Hepatocyte (in vitro differentiated cells): ENCODE measurements at regions not wholly inside any gene's neighbourhood (a gene's known extent, or its start where the extent isn't known, plus 50 kb on each side); places are given as distances from the start of the nearest gene placed in this dataset.

ENCODE experiments used
- EZH2 ChIP-seq: fragments of 200-600 bp; sonication (generic); IDR thresholded peaks from 2 replicates; pipeline ENCODE4 v1.6.1; 2016; ENCODE audit warnings: antibody characterized with exemption, mild to moderate bottlenecking, borderline replicate concordance
- EZH2phosphoT487 ChIP-seq: fragments of 200-600 bp; sonication (generic); IDR thresholded peaks from one replicate; pipeline ENCODE4 v1.6.1; 2018; ENCODE audit warnings: antibody characterized with exemption, mild to moderate bottlenecking, low read depth, moderate library complexity; ENCODE audit not compliant: unreplicated experiment, severe bottlenecking
- TF ChIP-seq, protein P1 (sequence below): fragments of 200-600 bp; sonication (generic); IDR thresholded peaks from 2 replicates; pipeline ENCODE4 v1.5.1; 2016; ENCODE audit warnings: antibody characterized with exemption, mild to moderate bottlenecking; ENCODE audit not compliant: poor library complexity

- TF ChIP-seq, protein P1, sequence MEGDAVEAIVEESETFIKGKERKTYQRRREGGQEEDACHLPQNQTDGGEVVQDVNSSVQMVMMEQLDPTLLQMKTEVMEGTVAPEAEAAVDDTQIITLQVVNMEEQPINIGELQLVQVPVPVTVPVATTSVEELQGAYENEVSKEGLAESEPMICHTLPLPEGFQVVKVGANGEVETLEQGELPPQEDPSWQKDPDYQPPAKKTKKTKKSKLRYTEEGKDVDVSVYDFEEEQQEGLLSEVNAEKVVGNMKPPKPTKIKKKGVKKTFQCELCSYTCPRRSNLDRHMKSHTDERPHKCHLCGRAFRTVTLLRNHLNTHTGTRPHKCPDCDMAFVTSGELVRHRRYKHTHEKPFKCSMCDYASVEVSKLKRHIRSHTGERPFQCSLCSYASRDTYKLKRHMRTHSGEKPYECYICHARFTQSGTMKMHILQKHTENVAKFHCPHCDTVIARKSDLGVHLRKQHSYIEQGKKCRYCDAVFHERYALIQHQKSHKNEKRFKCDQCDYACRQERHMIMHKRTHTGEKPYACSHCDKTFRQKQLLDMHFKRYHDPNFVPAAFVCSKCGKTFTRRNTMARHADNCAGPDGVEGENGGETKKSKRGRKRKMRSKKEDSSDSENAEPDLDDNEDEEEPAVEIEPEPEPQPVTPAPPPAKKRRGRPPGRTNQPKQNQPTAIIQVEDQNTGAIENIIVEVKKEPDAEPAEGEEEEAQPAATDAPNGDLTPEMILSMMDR = no peak
- TF ChIP-seq EZH2 (no peak), EZH2phosphoT487 (no peak)
These were observed 328.9 kb upstream of the ID2 start for GRCh38 chr2:8352989-8353388.
